HUES48 (cell line): ENCODE measurements at regions not wholly inside any gene's neighbourhood (a gene's known extent, or its start where the extent isn't known, plus 50 kb on each side); places are given as distances from the start of the nearest gene placed in this dataset.
"Not testable (repeated sequence)": the region's sequence is repeated elsewhere in the genome, so short reads cannot be mapped to it uniquely, and the experiment has no call there.

Experiments
- H3K27ac ChIP-seq: one replicate; pipeline ENCODE4 v1.7.0; 2013; ENCODE audit warnings: low read depth, low read length, inconsistent platforms
- H3K27me3 ChIP-seq: 2 replicates; pipeline ENCODE4 v1.6.1; 2013; ENCODE audit warnings: mild to moderate bottlenecking, low read length; ENCODE audit not compliant: control insufficient read depth, insufficient read depth
- H3K36me3 ChIP-seq: 2 replicates; pipeline ENCODE4 v1.6.1; 2013; ENCODE audit warnings: low read length; ENCODE audit not compliant: control insufficient read depth, insufficient read depth
- H3K4me1 ChIP-seq: 2 replicates; pipeline ENCODE4 v1.6.1; 2013; ENCODE audit warnings: mild to moderate bottlenecking, low read length; ENCODE audit not compliant: control insufficient read depth, insufficient read depth
- H3K4me3 ChIP-seq: 2 replicates; pipeline ENCODE4 v1.5.1; 2013; ENCODE audit warnings: mild to moderate bottlenecking, low read depth, low read length
- H3K9ac ChIP-seq: 2 replicates; pipeline ENCODE4 v1.6.1; 2013; ENCODE audit warnings: mild to moderate bottlenecking, low read depth, low read length, moderate library complexity
- H3K9me3 ChIP-seq: 2 replicates; pipeline ENCODE4 v1.6.1; 2013; ENCODE audit warnings: low read length; ENCODE audit not compliant: control insufficient read depth, insufficient read depth

- Histone ChIP-seq H3K36me3 (no peaks in the 10 kb centered on the region), H3K27ac (no peak overlapping the region), H3K4me1 (no peaks in the 10 kb centered on the region), H3K9me3 (no peaks in the 10 kb centered on the region), H3K27me3 (no peaks in the 10 kb centered on the region), H3K9ac (no peak overlapping the region), H3K4me3 (no peak overlapping the region)
Measured at GRCh38 chr14:97785495-97785894, 988.3 kb downstream of the VRK1 start.

GRCh38 chr14:97788364-97788763 is 991.2 kb downstream of the VRK1 start:
- H3K27ac ChIP-seq = no peak overlapping the region
- no peak overlapping the region for H3K4me3 ChIP-seq
- H3K4me1 ChIP-seq = no peaks in the 10 kb centered on the region
- H3K9ac ChIP-seq = no peak overlapping the region
- H3K9me3 ChIP-seq = no peaks in the 10 kb centered on the region
- no peaks in the 10 kb centered on the region for H3K36me3 ChIP-seq
- no peaks in the 10 kb centered on the region for H3K27me3 ChIP-seq

GRCh38 chr14:97788846-97789526 is 991.8 kb downstream of the VRK1 start:
- no peak overlapping the region for H3K27ac ChIP-seq
- H3K9ac ChIP-seq = no peak overlapping the region
- no peaks in the 10 kb centered on the region for H3K9me3 ChIP-seq
- no peaks in the 10 kb centered on the region for H3K36me3 ChIP-seq
- no peaks in the 10 kb centered on the region for H3K27me3 ChIP-seq
- H3K4me1 ChIP-seq = no peaks in the 10 kb centered on the region
- no peak overlapping the region for H3K4me3 ChIP-seq

GRCh38 chr14:97791072-97791471 is 993.9 kb downstream of the VRK1 start:
- Histone ChIP-seq H3K36me3 (no peaks in the 10 kb centered on the region), H3K27ac (no peak overlapping the region), H3K9ac (no peak overlapping the region), H3K4me1 (no peaks in the 10 kb centered on the region), H3K9me3 (no peaks in the 10 kb centered on the region), H3K27me3 (no peaks in the 10 kb centered on the region), H3K4me3 (no peak overlapping the region)

- H3K4me1 ChIP-seq = no peaks in the 10 kb centered on the region
- no peak overlapping the region for H3K9ac ChIP-seq
- H3K27me3 ChIP-seq = no peaks in the 10 kb centered on the region
- H3K9me3 ChIP-seq = no peaks in the 10 kb centered on the region
- H3K4me3 ChIP-seq = no peak overlapping the region
- H3K27ac ChIP-seq = no peak overlapping the region
- H3K36me3 ChIP-seq = no peaks in the 10 kb centered on the region
Measured at GRCh38 chr14:97791906-97792305, 994.7 kb downstream of the VRK1 start.

- no peak overlapping the region for H3K4me3 ChIP-seq
- H3K36me3 ChIP-seq = no peaks in the 10 kb centered on the region
- H3K4me1 ChIP-seq = no peaks in the 10 kb centered on the region
- H3K27me3 ChIP-seq = no peaks in the 10 kb centered on the region
- no peaks in the 10 kb centered on the region for H3K9me3 ChIP-seq
- no peak overlapping the region for H3K27ac ChIP-seq
- H3K9ac ChIP-seq = no peak overlapping the region
Measured at GRCh38 chr14:97796511-97796910, 999.3 kb downstream of the VRK1 start.

- no peaks in the 10 kb centered on the region for H3K36me3 ChIP-seq
- H3K9ac ChIP-seq = no peak overlapping the region
- no peaks in the 10 kb centered on the region for H3K9me3 ChIP-seq
- H3K4me1 ChIP-seq = no peaks in the 10 kb centered on the region
- H3K27ac ChIP-seq = no peak overlapping the region
- no peak overlapping the region for H3K4me3 ChIP-seq
- no peaks in the 10 kb centered on the region for H3K27me3 ChIP-seq
Measured at GRCh38 chr14:97798176-97798575, 1001.0 kb downstream of the VRK1 start.

GRCh38 chr14:97802430-97803373 is 1005.5 kb downstream of the VRK1 start:
- Histone ChIP-seq H3K9me3 (no peaks in the 10 kb centered on the region), H3K36me3 (no peaks in the 10 kb centered on the region), H3K27ac (no peak overlapping the region), H3K4me3 (no peak overlapping the region), H3K9ac (no peak overlapping the region), H3K4me1 (no peaks in the 10 kb centered on the region), H3K27me3 (no peaks in the 10 kb centered on the region)

GRCh38 chr14:97804056-97804455 is 1006.9 kb downstream of the VRK1 start:
- Histone ChIP-seq H3K9ac (no peak overlapping the region), H3K4me3 (no peak overlapping the region), H3K27me3 (no peaks in the 10 kb centered on the region), H3K9me3 (no peaks in the 10 kb centered on the region), H3K4me1 (no peaks in the 10 kb centered on the region), H3K27ac (no peak overlapping the region), H3K36me3 (no peaks in the 10 kb centered on the region)

- Histone ChIP-seq H3K27me3 (no peaks in the 10 kb centered on the region), H3K4me3 (no peak overlapping the region), H3K9me3 (no peaks in the 10 kb centered on the region), H3K9ac (no peak overlapping the region), H3K4me1 (no peaks in the 10 kb centered on the region), H3K27ac (no peak overlapping the region), H3K36me3 (no peaks in the 10 kb centered on the region)
Measured at GRCh38 chr14:97806891-97807290, 1009.7 kb downstream of the VRK1 start.

- H3K27ac ChIP-seq, H3K4me3 ChIP-seq, H3K9ac ChIP-seq, H3K9me3 ChIP-seq, H3K4me1 ChIP-seq, H3K27me3 ChIP-seq, H3K36me3 ChIP-seq: not testable (repeated sequence)
Measured at GRCh38 chr14:97808541-97808940, 1011.4 kb downstream of the VRK1 start.
